Ishikawa (cell line): ENCODE measurements at regions not wholly inside any gene's neighbourhood (a gene's known extent, or its start where the extent isn't known, plus 50 kb on each side); places are given as distances from the start of the nearest gene placed in this dataset.

ENCODE experiments used
- NFIC ChIP-seq: IDR thresholded peaks from 2 replicates; pipeline ENCODE4 v1.6.1; 2012
- TAF1 ChIP-seq: IDR thresholded peaks from 2 replicates; pipeline ENCODE4 v1.6.1; 2012; ENCODE audit warnings: low read depth, mild to moderate bottlenecking

DNA sequence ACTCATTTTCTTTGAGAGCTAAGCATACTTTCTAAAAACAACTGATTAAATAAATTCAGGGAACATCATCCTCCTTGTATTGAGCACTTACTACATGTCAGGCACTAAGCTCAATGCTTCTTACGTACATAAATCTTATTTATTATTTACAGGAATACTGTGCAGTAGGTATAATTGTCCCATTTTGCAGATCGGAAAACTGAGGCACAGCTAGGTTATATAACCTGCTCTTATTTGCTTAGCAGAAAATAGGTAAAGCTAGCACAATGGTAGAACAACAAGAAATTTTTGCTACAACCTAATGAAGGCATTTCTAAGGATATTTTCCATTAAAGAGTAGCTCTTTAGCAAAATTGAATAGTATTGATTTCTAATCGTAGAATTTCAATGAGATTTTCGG, 168.7 kb upstream of the KCNJ16 start:
- no peak for TF ChIP-seq NFIC
- no peak for TF ChIP-seq TAF1
